Fibroblast of skin of left biceps (primary cell): ENCODE measurements at regions not wholly inside any gene's neighbourhood (a gene's known extent, or its start where the extent isn't known, plus 50 kb on each side); places are given as distances from the start of the nearest gene placed in this dataset.

ENCODE experiments used
- DNase-seq, 2 experiments: peaks; one replicate each; pipeline ENCODE4 v3.0.0-alpha.2; 2013; ENCODE audit warnings: low read depth in 2 of 2

DNA sequence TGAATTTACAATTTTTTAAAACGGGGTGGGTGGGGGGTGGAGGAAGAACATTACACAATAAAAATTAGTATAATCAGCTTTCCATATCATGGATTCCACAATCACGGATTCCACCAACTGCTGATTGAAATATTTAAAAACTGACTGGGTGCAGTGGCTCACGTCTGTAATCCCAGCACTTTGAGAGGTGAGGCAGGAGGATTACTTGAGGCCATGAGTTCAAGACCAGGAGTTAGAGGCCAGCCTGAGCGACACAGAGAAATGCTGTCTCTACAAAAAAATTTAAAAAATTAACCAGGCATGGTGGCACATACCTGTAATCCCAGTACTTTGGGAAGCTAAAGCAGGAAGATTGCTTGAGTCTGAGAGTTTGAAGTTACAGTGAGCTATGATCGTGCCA lies 254.7 kb downstream of the ATG4C start:
- no peak for DNase-seq

GRCh38 chr1:63041660-63042059 lies 257.7 kb downstream of the ATG4C start:
- no peak for DNase-seq

DNA sequence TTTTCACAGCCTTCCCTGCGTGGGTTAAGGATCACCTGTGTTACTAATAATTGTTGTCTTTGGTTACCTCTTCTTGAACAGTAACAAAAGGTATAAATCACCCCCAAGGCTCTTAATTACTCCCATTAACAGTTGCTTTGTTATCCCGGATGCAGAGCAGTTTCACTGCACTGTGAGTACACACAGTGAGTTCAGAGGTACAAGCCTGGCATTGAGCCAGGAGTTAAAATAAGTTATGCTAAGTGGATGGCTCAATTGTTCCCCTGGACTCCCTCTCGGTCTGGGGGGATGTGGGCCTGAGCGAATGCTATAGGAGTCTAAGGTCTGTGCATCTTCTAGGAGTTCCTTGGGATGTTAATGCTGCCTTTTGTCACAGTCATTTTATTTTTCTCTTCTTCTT lies 258.3 kb downstream of the ATG4C start:
- DNase-seq: no peak

GRCh38 chr1:63046539-63046938 lies 262.6 kb downstream of the ATG4C start:
- DNase-seq: no peak

DNA sequence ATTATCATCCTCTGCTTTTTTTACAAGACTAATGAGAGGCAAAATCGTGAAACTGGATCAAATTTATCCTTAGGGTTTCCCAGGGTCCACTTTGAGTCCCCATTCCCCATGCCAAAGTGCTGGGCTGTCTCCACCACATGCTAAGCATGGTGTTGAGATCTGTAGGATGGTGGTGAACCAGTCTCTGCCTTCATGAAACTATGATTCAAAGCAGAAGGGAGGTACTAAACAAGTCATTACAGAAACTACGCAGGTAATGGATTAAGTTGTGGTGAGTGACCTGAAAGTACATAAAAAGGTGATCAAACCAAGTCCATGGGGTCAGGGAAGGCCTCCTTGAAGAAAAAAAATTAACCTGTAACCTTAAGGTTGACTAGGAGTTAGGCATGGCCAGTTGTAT lies 265.2 kb downstream of the ATG4C start:
- no peak for DNase-seq

DNA sequence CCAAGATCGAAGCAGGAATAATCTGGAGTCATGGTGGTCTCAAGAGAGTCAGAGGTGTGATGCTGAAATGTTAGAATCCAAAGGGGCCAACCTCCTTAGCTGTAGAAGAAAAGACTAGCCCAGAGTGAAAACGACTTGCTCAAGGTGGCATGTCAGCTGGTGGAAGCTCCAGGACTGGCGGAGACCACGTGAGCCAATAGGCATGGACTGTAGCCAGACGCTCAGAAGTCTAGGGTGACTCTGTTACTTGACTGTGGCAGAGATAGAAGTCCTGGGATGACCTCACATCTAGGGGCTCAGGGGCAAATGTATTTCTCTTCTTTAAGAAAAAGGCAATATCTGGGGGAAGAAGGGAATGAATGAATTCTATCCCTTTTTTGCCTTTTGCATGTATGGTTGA lies 267.4 kb downstream of the ATG4C start:
- DNase-seq: no peak

- DNase-seq: no peak
Observed at GRCh38 chr1:63051886-63052285, 268.0 kb downstream of the ATG4C start.

DNA sequence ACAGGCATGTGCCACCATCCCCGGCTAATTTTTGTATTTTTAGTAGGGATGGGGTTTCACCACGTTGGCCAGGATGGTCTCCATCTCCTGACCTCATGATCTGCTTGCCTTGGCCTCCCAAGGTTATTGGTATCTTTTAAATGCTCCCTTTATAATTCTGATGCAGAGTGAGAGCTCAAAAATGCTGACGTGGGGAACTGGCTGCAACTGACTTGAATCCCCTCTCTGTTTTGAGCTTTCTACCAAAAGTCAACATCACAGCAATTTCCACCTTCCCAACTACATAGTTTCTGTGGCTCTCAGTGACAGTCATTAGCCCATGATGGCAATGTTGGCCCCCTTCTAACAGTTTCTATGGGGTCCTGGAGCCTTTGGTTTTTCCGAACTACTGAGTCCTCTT lies 268.2 kb upstream of the FOXD3 start:
- no peak for DNase-seq

- no peak for DNase-seq
Observed at GRCh38 chr1:63063367-63063766, 259.0 kb upstream of the FOXD3 start.

- no peak for DNase-seq
Observed at GRCh38 chr1:63064135-63064534, 258.2 kb upstream of the FOXD3 start.

GRCh38 chr1:63068626-63069025 lies 253.7 kb upstream of the FOXD3 start:
- no peak for DNase-seq

DNA sequence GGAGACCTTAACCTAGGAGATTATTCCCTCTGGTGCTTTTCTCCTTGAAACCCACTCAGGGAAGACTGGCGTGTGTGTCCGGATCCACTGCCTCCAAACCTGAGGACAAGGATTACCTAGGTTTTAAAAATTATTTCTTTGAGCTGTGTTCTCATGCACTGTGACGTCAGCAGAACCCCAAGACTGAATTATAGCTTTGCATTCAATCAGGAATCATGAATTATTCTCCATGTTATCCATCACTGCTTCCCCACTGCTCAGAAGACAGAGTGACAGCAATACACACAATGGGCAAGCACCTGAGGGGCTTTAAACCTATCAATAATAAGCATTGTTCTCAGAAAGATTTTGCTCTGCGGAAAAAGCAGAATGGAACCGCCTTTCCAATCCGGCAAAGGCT lies 253.2 kb upstream of the FOXD3 start:
- no peak for DNase-seq

GRCh38 chr1:63073309-63074306 lies 248.8 kb upstream of the FOXD3 start:
- DNase-seq: no peak

DNA sequence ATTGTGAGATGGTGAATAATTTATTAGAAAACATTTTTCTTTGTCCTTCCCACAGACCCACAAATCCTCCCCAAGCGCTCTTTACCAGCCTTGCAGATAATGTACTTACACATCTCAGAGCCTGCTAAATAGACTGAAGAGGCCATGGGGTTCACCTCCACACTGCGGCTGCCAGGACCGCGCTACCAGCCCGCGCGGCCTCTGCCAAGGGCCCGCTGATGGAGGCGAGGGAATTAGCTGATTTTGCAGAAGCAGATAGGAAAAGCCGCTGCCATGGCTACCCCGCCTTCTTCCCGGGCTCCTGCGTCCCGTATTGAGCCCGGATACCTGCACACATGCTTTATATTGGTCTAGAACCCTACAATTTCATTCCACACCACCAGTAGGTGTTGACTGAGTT lies 248.0 kb upstream of the FOXD3 start:
- DNase-seq: no peak

GRCh38 chr1:63082766-63083165 lies 239.6 kb upstream of the FOXD3 start:
- no peak for DNase-seq

GRCh38 chr1:63087966-63088365 lies 234.4 kb upstream of the FOXD3 start:
- DNase-seq: no peak

DNA sequence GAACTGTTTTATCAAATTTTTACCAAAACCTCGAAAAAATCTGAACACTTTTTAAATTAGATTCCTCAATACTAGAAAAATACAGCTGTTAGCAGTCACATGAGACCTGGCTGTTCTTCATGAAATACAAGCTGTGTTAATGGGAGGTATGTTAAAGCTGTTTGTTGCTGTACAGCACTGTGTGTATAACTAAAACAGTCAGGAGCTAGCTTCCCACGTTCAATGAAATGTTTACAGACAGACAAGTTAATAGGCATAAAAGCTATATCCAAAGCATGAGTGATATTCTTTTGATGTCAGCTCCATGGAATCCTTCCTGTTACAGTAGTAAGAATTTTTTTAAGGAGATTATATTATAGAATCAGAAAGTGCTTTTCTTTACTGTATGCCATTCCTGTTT lies 223.2 kb upstream of the FOXD3 start:
- no peak for DNase-seq

DNA sequence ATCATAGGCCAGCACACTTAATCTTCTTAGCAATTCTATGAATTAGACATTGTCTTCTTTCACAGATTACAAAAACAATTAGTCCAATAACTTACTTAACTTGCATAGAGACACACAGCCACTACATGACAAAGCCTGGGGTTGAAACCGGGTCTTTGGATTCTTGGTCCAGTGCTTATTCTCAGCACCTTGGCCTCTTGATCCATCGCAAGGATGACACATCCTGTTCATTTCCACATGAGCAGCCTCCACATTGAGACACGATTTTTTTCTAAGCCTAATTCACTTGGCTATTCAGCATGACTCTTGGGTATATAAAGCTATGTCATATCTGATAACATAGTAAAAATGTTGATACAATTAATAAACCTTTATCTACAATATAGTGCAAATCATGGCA lies 221.0 kb upstream of the FOXD3 start:
- DNase-seq: no peak

- no peak for DNase-seq
Observed at GRCh38 chr1:63103682-63104081, 218.7 kb upstream of the FOXD3 start.

- DNase-seq: no peak
Observed at GRCh38 chr1:63107066-63107465, 215.3 kb upstream of the FOXD3 start.

- DNase-seq: no peak
Observed at GRCh38 chr1:63108206-63108605, 214.2 kb upstream of the FOXD3 start.

DNA sequence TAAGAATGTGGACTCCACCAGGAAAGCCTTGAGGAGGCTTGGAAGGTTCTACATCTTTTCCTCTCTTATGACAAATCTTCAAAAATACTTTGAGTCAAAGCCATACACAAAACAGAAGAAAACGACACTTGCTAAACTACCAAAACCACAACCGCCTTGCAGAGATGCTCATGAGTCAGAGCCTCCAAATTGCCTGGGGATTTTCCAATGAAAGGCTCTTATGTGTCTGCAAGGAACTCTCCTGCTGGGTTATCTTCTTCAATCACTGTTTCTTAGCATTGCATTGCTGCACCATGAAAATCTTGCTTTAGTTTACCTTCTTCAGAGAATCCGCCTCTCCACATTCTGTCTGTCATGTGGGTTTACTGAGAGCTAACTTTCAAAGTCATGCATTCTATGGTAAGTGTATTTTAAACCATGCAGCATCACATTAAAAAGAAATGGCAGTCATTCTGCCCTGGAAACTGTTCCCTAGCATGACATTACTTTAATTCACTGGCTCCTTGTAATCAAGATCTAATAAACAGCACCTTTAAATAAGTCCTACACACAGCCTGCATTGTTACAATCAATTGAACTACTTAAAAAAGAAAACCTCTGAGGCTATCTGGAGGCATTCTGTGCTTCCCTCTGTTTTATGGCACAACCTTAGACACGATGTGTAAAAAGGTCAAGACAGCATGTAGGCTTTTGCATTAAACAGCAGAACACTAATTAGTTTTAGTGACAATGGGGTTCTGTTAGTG lies 210.0 kb upstream of the FOXD3 start:
- DNase-seq: peak in 1 of 2 experiments; percentile 37

GRCh38 chr1:63115527-63115926 lies 206.8 kb upstream of the FOXD3 start:
- no peak for DNase-seq
